Fibroblast of the aortic adventitia (primary cell): ENCODE measurements at regions not wholly inside any gene's neighbourhood (a gene's known extent, or its start where the extent isn't known, plus 50 kb on each side); places are given as distances from the start of the nearest gene placed in this dataset.
"Not testable (repeated sequence)": the region's sequence is repeated elsewhere in the genome, so short reads cannot be mapped to it uniquely, and the experiment has no call there.

ENCODE experiments used
- DNase-seq: peaks from one replicate; pipeline ENCODE4 v3.0.0-alpha.2; 2010; ENCODE audit warnings: low read depth
- H3K4me3 ChIP-seq: 2 replicates; pipeline ENCODE4 v1.5.1; 2011; ENCODE audit warnings: low read depth, mild to moderate bottlenecking, control low read depth, low read length, moderate library complexity
- TF ChIP-seq, protein P1 (sequence below): IDR thresholded peaks from 2 replicates; pipeline ENCODE4 v1.5.1; 2011; ENCODE audit warnings: mild to moderate bottlenecking, low read length, control low read depth, inconsistent platforms; ENCODE audit not compliant: insufficient read depth

DNA sequence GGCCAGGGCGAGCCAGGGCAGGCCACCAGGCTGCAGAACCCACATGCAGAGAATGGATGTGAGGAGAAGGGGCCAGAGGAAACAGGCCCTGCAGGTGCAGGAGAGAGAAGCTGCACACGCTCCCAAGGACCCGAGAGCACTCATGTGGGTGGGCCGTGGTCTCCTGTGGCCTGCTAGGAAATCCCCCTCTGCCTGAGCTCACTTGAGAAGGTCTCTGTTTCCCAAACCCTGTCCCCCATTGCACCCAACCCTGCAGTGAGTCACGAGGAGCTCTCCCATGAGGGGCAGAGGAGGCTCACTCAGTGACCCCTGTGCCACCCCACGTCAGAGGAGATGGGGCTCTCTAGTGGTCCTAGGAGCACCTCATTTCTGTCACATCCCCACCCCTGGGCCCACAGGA lies 111.1 kb downstream of the KLF13 start:
- H3K4me3 ChIP-seq = no peak overlapping the region
- DNase-seq = no peak
- TF ChIP-seq, protein P1, sequence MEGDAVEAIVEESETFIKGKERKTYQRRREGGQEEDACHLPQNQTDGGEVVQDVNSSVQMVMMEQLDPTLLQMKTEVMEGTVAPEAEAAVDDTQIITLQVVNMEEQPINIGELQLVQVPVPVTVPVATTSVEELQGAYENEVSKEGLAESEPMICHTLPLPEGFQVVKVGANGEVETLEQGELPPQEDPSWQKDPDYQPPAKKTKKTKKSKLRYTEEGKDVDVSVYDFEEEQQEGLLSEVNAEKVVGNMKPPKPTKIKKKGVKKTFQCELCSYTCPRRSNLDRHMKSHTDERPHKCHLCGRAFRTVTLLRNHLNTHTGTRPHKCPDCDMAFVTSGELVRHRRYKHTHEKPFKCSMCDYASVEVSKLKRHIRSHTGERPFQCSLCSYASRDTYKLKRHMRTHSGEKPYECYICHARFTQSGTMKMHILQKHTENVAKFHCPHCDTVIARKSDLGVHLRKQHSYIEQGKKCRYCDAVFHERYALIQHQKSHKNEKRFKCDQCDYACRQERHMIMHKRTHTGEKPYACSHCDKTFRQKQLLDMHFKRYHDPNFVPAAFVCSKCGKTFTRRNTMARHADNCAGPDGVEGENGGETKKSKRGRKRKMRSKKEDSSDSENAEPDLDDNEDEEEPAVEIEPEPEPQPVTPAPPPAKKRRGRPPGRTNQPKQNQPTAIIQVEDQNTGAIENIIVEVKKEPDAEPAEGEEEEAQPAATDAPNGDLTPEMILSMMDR = no peak

DNA sequence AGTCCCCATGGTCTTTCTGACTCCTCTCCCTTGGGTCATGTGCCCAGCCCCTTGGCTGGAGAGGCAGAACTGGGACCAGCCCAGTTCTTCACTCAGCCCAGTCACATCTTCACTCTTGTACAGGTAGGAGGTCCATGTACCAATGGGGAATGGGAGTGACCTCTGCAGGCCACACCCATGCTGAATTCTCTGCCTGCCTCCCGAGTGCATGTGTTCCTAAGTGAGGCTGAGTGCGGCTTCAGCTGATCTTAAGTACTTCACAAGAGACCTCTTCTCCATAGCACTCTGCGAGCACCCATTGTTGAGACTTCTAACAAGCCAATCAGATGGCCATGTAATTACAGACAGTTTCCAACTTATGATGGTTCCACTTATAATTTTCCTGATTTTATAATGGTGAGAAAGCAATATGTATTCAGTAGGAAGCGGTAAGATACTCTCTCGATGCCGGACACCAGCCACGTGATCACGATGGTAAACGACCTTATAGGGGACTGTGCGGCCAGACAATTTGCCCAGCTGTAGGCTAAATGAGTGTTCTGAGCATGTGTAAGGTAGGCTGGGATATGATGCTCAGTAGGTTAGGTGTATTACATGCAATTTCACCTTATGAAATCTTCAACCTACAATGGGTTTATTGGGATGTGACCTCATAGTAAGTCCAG lies 112.1 kb downstream of the KLF13 start:
- H3K4me3 ChIP-seq = no peak overlapping the region
- TF ChIP-seq, protein P1 = no peak
- no peak for DNase-seq

DNA sequence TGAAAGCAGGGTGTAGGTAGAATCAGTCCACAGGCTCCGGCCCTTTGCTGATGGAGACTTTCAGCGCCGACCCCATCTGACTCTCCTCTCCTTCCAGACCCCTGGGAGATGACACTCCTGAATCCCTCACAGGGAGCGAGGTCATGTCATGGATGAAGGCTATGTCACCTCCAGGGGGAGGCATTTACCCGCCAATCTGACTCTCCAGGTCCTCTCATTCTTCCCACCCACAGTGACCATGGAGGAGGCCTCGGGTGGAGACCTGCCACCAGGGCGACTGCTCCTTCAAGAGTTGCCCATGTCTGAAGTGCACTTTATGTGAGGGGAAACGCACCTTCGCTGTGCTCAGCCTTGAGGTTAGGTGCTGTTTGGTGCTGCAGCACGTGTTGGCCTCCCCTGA lies 112.7 kb downstream of the KLF13 start:
- no peak overlapping the region for H3K4me3 ChIP-seq
- TF ChIP-seq, protein P1 = no peak
- DNase-seq = no peak

DNA sequence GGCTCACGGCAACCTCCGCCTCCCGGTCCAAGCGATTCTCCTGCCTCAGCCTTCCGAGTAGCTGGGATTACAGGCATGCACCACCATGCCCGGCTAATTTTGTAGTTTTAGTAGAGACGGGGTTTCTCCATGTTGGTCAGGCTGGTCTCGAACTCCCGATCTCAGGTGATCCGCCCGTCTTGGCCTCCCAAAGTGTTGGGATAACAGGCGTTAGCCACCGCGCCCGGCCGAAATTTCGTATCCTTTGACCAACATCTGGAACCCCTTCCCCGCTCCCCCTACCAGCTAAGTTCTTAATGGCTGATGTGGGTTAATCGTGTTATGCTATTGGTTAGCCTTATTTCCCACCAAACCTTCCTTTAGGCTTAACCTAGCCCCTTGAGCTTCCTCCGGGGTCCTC lies 113.6 kb downstream of the KLF13 start:
- not testable (repeated sequence) for DNase-seq
- H3K4me3 ChIP-seq = peak overlapping the region; percentile 60

- H3K4me3 ChIP-seq = peak overlapping the region; percentile 60
- DNase-seq = peak; percentile 17
- TF ChIP-seq, protein P1 = no peak
These were observed 114.2 kb downstream of the KLF13 start for GRCh38 chr15:31440754-31441311.

DNA sequence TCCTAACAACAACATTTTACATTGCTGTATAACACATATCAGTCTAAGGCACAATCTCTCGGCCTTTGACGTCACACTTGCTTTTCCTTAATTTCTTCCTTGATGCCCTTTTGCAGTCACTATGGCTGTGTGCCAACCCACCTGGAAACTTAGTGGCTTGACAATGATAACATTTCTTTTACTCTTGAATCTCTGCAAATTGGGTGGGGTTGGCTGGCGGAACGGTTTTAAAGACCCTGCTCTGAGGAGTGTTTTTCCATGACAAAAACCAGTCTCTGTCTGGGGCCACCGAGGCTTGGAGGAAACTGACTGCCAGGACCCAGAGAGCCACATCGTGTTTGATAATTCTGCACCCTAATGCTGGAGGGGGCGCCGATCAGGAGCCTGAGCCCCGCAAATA lies 115.6 kb downstream of the KLF13 start:
- TF ChIP-seq, protein P1 = no peak
- no peak for DNase-seq
- H3K4me3 ChIP-seq = no peak overlapping the region

- no peak overlapping the region for H3K4me3 ChIP-seq
- DNase-seq = peak; percentile 89
- TF ChIP-seq, protein P1 = peak; percentile 54
These were observed 116.1 kb downstream of the KLF13 start for GRCh38 chr15:31442699-31443111.
